ENCODE measurements at regions not wholly inside any gene's neighbourhood (a gene's known extent, or its start where the extent isn't known, plus 50 kb on each side); places are given as distances from the start of the nearest gene placed in this dataset.

- ChIA-PET CTCF (no interaction called here), POLR2A (ENCODE audit: low non-redundant PET) (no interaction called here)
Measured at GRCh38 chr5:23028445-23029021, 175.4 kb upstream of the CDH12 start.

GRCh38 chr5:23027830-23028229 lies 174.7 kb upstream of the CDH12 start:
- no peaks in the 10 kb centered on the region for H3K36me3 ChIP-seq (ENCODE audit: insufficient read depth, low read length, poor library complexity, severe bottlenecking)
- intact Hi-C loops (cut with micrococcal nuclease; ENCODE audit: unreplicated experiment): no loop called here
- no peak overlapping the region for H3K27ac ChIP-seq (ENCODE audit: low read depth, low read length, poor library complexity, severe bottlenecking)
- ChIA-PET POLR2A (ENCODE audit: low non-redundant PET) (no interaction called here), CTCF (no interaction called here)
- DNase-seq (ENCODE audit: low spot score): no peak
- BruUV-seq (replicated peaks): no TSS peak
- TF ChIP-seq EZH2 (IDR thresholded peaks at IDR 0.05; ENCODE audit: borderline replicate concordance, low read depth, low read length, poor library complexity, severe bottlenecking): no peak
- TF ChIP-seq CTCF (conservative IDR thresholded peaks at IDR 0.05; ENCODE audit: low read depth, low read length): no peak
- H3K4me1 ChIP-seq (ENCODE audit: insufficient read depth, low read length, poor library complexity, severe bottlenecking): peaks cover 6% of the 10 kb centered on the region
- H3K9me3 ChIP-seq (ENCODE audit: low read depth, low read length, poor library complexity, severe bottlenecking): no peaks in the 10 kb centered on the region
- H3K27me3 ChIP-seq (replicated peaks; ENCODE audit: insufficient read depth, low read depth, low read length, poor library complexity): peaks cover 2% of the 10 kb centered on the region
- no peak overlapping the region for H3K4me3 ChIP-seq (ENCODE audit: low read depth, low read length, poor library complexity, severe bottlenecking)

More at GRCh38 chr5:23028445-23029021, 175.4 kb upstream of the CDH12 start:
- TF ChIP-seq EZH2 (IDR thresholded peaks at IDR 0.05; ENCODE audit: borderline replicate concordance, low read depth, low read length, poor library complexity, severe bottlenecking): no peak
- BruUV-seq (replicated peaks): no TSS peak
- Histone ChIP-seq H3K9me3 (ENCODE audit: low read depth, low read length, poor library complexity, severe bottlenecking) (no peaks in the 10 kb centered on the region), H3K27me3 (replicated peaks; ENCODE audit: insufficient read depth, low read depth, low read length, poor library complexity) (peaks cover 2% of the 10 kb centered on the region), H3K36me3 (ENCODE audit: insufficient read depth, low read length, poor library complexity, severe bottlenecking) (no peaks in the 10 kb centered on the region), H3K4me1 (ENCODE audit: insufficient read depth, low read length, poor library complexity, severe bottlenecking) (peaks cover 6% of the 10 kb centered on the region), H3K4me3 (ENCODE audit: low read depth, low read length, poor library complexity, severe bottlenecking) (no peak overlapping the region), H3K27ac (ENCODE audit: low read depth, low read length, poor library complexity, severe bottlenecking) (no peak overlapping the region)
- DNase-seq (ENCODE audit: low spot score): no peak
- intact Hi-C loops (cut with micrococcal nuclease; ENCODE audit: unreplicated experiment): no loop called here

- TF ChIP-seq CTCF (conservative IDR thresholded peaks at IDR 0.05; ENCODE audit: low read depth, low read length) (no peak), EZH2 (IDR thresholded peaks at IDR 0.05; ENCODE audit: borderline replicate concordance, low read depth, low read length, poor library complexity, severe bottlenecking) (no peak)
- Histone ChIP-seq H3K36me3 (ENCODE audit: insufficient read depth, low read length, poor library complexity, severe bottlenecking) (no peaks in the 10 kb centered on the region), H3K27me3 (replicated peaks; ENCODE audit: insufficient read depth, low read depth, low read length, poor library complexity) (peaks cover 2% of the 10 kb centered on the region), H3K27ac (ENCODE audit: low read depth, low read length, poor library complexity, severe bottlenecking) (no peak overlapping the region), H3K4me3 (ENCODE audit: low read depth, low read length, poor library complexity, severe bottlenecking) (no peak overlapping the region), H3K9me3 (ENCODE audit: low read depth, low read length, poor library complexity, severe bottlenecking) (no peaks in the 10 kb centered on the region), H3K4me1 (ENCODE audit: insufficient read depth, low read length, poor library complexity, severe bottlenecking) (peaks cover 6% of the 10 kb centered on the region)
- intact Hi-C loops (cut with micrococcal nuclease; ENCODE audit: unreplicated experiment): no loop called here
- no TSS peak for BruUV-seq (replicated peaks)
- CTCF ChIA-PET: no interaction called here
- no peak for DNase-seq (ENCODE audit: low spot score)
- POLR2A ChIA-PET (ENCODE audit: low non-redundant PET): no interaction called here
Measured at GRCh38 chr5:23027331-23027730, 174.2 kb upstream of the CDH12 start.
